ENCODE measurements at regions not wholly inside any gene's neighbourhood (a gene's known extent, or its start where the extent isn't known, plus 50 kb on each side); places are given as distances from the start of the nearest gene placed in this dataset.
"Not testable (repeated sequence)": the region's sequence is repeated elsewhere in the genome, so short reads cannot be mapped to it uniquely, and the experiment has no call there.

GRCh38 chr2:113386780-113387433 lies 50.6 kb upstream of the ZNG1B start:
- H3K4me3 ChIP-seq; H3K27ac ChIP-seq; H3K27me3 ChIP-seq; H3K4me1 ChIP-seq (ENCODE audit: insufficient read depth); DNase-seq; intact Hi-C loops (cut with DNase I); H3K36me3 ChIP-seq; H3K9me3 ChIP-seq: not testable (repeated sequence)
- 82 to 86% (median 84%) methylated on average over 6 of the region's 6 CpGs for WGBS, 3 donors

GRCh38 chr2:113379621-113380020 lies 57.9 kb upstream of the ZNG1B start:
- H3K36me3 ChIP-seq; H3K4me3 ChIP-seq; H3K27ac ChIP-seq; H3K4me1 ChIP-seq (ENCODE audit: insufficient read depth); DNase-seq; H3K9me3 ChIP-seq; H3K27me3 ChIP-seq: not testable (repeated sequence)
- 73 to 83% (median 80%) methylated on average over 2 of the region's 2 CpGs for WGBS, 3 donors
- intact Hi-C loops (cut with DNase I) = loop anchor here in 3 of 4 donors (10.0 kb wide), 1 partner anchor 245 kb away; no protein-coding TSS in a partner anchor

DNA sequence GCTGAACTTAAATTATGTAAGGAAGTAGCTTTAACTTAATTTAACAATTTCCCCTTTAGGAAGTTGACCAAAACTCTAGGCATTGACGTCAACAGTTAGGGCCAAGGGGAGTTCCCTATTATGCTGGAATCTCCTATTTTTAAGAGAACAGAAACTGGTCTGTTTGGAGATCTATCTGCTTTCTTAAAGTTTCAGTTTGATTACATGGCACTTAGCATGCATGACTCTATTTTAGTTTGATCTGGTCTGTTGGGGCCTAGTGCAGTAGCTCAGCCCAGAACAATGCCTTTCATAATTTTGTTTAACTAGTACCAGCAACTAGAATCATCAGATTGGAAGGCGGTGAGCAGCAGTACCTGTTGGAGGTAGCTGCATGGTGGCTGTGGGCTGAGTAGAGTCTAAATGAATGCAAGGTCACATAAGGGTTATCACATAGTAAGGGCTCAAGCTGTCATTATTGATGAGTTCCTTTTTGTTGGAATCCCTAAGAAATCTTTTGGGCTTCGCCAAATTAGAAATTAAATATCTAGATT lies 60.5 kb upstream of the ZNG1B start:
- H3K27ac ChIP-seq = no peak overlapping the region
- 84 to 93% (median 90%) methylated on average over 3 of the region's 3 CpGs for WGBS, 3 donors
- no peaks in the 10 kb centered on the region for H3K36me3 ChIP-seq
- H3K9me3 ChIP-seq = no peaks in the 10 kb centered on the region
- H3K27me3 ChIP-seq = no peaks in the 10 kb centered on the region
- no peak overlapping the region for H3K4me3 ChIP-seq
- H3K4me1 ChIP-seq (ENCODE audit: insufficient read depth) = no peaks in the 10 kb centered on the region
- TF ChIP-seq POLR2A (IDR thresholded peaks at IDR 0.05) (no peak), CTCF (IDR thresholded peaks at IDR 0.05) (no peak), EP300 (IDR thresholded peaks at IDR 0.05) (no peak)
- intact Hi-C loops (cut with DNase I) = loop anchor here in 3 of 4 donors (10.0 kb wide), 1 partner anchor 242 kb away; no protein-coding TSS in a partner anchor
- DNase-seq = no peak

GRCh38 chr2:113376253-113376912 lies 61.1 kb upstream of the ZNG1B start:
- intact Hi-C loops (cut with DNase I) = loop anchor here in 3 of 4 donors (10.0 kb wide), 1 partner anchor 242 kb away; no protein-coding TSS in a partner anchor
- H3K4me3 ChIP-seq = no peak overlapping the region
- no peak for TF ChIP-seq POLR2A (IDR thresholded peaks at IDR 0.05)
- no peak for TF ChIP-seq CTCF (IDR thresholded peaks at IDR 0.05)
- TF ChIP-seq EP300 (IDR thresholded peaks at IDR 0.05) = no peak
- H3K9me3 ChIP-seq = no peaks in the 10 kb centered on the region
- no peak overlapping the region for H3K27ac ChIP-seq
- H3K36me3 ChIP-seq = no peaks in the 10 kb centered on the region
- WGBS, 3 donors = 57 to 71% (median 68%) methylated on average over 2 of the region's 2 CpGs
- H3K4me1 ChIP-seq (ENCODE audit: insufficient read depth) = no peaks in the 10 kb centered on the region
- H3K27me3 ChIP-seq = no peaks in the 10 kb centered on the region
- no peak for DNase-seq

- H3K27ac ChIP-seq; H3K36me3 ChIP-seq; H3K4me1 ChIP-seq (ENCODE audit: insufficient read depth); H3K9me3 ChIP-seq; DNase-seq; H3K27me3 ChIP-seq; H3K4me3 ChIP-seq: not testable (repeated sequence)
- intact Hi-C loops (cut with DNase I) = loop anchor here in 3 of 4 donors (5.0 to 10.0 kb wide), 2 partner anchors 128 to 240 kb away; no protein-coding TSS in a partner anchor
- 20 to 31% (median 23%) methylated on average over 4 of the region's 4 CpGs for WGBS, 3 donors
These were observed 62.6 kb upstream of the ZNG1B start for GRCh38 chr2:113374857-113375256.

GRCh38 chr2:113372258-113372834 lies 65.1 kb upstream of the ZNG1B start:
- H3K4me3 ChIP-seq; H3K27me3 ChIP-seq; H3K4me1 ChIP-seq (ENCODE audit: insufficient read depth); H3K27ac ChIP-seq; DNase-seq; H3K9me3 ChIP-seq; H3K36me3 ChIP-seq: not testable (repeated sequence)
- intact Hi-C loops (cut with DNase I) = loop anchor here in 3 of 4 donors (5.0 to 10.0 kb wide), 2 partner anchors 125 to 238 kb away; no protein-coding TSS in a partner anchor
- WGBS, 3 donors = 74 to 88% (median 76%) methylated on average over 14 of the region's 14 CpGs
